ENCODE measurements at regions not wholly inside any gene's neighbourhood (a gene's known extent, or its start where the extent isn't known, plus 50 kb on each side); places are given as distances from the start of the nearest gene placed in this dataset.

DNA sequence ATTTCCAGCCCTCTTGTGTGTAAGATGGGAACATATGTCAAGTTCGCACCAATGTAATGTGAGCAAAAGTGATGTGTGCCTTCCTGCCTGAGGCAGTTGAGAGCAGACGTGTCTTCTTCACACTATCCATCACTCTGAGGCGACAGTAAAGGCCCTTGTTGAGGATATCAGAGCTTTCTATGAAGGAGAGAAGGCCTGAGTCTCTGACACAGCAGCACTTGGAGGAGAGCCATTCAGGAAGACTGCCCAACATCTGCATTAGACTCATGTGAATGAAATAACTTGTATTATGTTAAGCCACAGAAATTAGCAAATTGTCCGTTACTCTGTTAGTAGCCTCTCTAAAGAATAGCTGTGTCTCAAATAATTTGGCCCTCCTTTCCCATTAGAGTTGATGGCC, 108.8 kb upstream of the CCDC54 start:
- TF ChIP-seq PPARA (CRISPR knock-in tag; IDR thresholded peaks at IDR 0.05; ENCODE audit: borderline replicate concordance) (no peak), BACH2 (CRISPR knock-in tag; IDR thresholded peaks at IDR 0.05; ENCODE audit: borderline replicate concordance) (no peak), CSDC2 (CRISPR knock-in tag; IDR thresholded peaks at IDR 0.05) (no peak), ISL1 (CRISPR knock-in tag; IDR thresholded peaks at IDR 0.05) (no peak), ZFP30 (CRISPR knock-in tag; IDR thresholded peaks at IDR 0.05) (no peak), TOX (CRISPR knock-in tag; IDR thresholded peaks at IDR 0.05; ENCODE audit: borderline replicate concordance) (no peak), ZC3H10 (CRISPR knock-in tag; IDR thresholded peaks at IDR 0.05) (no peak), ZNF70 (CRISPR knock-in tag; IDR thresholded peaks at IDR 0.05) (no peak), ZFP3 (CRISPR knock-in tag; IDR thresholded peaks at IDR 0.05) (no peak), TCF4 (CRISPR knock-in tag; IDR thresholded peaks at IDR 0.05; ENCODE audit: borderline replicate concordance) (no peak), ZNF8 (CRISPR knock-in tag; IDR thresholded peaks at IDR 0.05) (no peak), ESRRG (CRISPR knock-in tag; IDR thresholded peaks at IDR 0.05) (no peak), ARNTL (CRISPR knock-in tag; IDR thresholded peaks at IDR 0.05; ENCODE audit: borderline replicate concordance, low read depth) (no peak)
- TF ChIP-seq, protein P1, sequence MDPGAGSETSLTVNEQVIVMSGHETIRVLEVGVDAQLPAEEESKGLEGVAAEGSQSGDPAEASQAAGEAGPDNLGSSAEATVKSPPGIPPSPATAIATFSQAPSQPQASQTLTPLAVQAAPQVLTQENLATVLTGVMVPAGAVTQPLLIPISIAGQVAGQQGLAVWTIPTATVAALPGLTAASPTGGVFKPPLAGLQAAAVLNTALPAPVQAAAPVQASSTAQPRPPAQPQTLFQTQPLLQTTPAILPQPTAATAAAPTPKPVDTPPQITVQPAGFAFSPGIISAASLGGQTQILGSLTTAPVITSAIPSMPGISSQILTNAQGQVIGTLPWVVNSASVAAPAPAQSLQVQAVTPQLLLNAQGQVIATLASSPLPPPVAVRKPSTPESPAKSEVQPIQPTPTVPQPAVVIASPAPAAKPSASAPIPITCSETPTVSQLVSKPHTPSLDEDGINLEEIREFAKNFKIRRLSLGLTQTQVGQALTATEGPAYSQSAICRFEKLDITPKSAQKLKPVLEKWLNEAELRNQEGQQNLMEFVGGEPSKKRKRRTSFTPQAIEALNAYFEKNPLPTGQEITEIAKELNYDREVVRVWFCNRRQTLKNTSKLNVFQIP (CRISPR knock-in tag; IDR thresholded peaks at IDR 0.05; ENCODE audit: borderline replicate concordance, low read depth) = no peak
- TF ChIP-seq, protein P2, sequence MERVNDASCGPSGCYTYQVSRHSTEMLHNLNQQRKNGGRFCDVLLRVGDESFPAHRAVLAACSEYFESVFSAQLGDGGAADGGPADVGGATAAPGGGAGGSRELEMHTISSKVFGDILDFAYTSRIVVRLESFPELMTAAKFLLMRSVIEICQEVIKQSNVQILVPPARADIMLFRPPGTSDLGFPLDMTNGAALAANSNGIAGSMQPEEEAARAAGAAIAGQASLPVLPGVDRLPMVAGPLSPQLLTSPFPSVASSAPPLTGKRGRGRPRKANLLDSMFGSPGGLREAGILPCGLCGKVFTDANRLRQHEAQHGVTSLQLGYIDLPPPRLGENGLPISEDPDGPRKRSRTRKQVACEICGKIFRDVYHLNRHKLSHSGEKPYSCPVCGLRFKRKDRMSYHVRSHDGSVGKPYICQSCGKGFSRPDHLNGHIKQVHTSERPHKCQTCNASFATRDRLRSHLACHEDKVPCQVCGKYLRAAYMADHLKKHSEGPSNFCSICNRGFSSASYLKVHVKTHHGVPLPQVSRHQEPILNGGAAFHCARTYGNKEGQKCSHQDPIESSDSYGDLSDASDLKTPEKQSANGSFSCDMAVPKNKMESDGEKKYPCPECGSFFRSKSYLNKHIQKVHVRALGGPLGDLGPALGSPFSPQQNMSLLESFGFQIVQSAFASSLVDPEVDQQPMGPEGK (CRISPR knock-in tag; IDR thresholded peaks at IDR 0.05; ENCODE audit: borderline replicate concordance) = no peak
- TF ChIP-seq, protein P3, sequence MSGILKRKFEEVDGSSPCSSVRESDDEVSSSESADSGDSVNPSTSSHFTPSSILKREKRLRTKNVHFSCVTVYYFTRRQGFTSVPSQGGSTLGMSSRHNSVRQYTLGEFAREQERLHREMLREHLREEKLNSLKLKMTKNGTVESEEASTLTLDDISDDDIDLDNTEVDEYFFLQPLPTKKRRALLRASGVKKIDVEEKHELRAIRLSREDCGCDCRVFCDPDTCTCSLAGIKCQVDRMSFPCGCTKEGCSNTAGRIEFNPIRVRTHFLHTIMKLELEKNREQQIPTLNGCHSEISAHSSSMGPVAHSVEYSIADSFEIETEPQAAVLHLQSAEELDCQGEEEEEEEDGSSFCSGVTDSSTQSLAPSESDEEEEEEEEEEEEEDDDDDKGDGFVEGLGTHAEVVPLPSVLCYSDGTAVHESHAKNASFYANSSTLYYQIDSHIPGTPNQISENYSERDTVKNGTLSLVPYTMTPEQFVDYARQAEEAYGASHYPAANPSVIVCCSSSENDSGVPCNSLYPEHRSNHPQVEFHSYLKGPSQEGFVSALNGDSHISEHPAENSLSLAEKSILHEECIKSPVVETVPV (CRISPR knock-in tag; IDR thresholded peaks at IDR 0.05) = no peak
- ATAC-seq = no peak

DNA sequence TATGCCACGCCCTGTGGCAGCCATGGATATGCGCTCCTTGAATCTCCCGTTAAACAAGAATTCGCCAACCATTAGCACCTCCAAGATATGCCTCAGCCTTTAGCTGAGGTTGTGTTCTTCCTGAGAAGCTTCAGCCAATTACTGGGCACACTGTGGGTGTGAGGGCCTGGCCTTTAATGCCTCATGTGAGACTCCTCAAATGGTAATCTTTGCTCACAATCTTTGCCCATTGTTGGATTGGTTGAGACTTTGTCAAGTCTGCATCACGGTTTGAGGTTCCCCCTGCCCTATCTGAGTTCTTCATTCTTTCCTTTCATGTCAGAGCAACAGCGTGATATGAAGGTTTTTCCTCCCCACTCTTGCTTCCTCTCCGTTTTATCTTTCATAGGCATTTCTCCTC, 108.1 kb upstream of the CCDC54 start:
- ATAC-seq = no peak
- no peak for TF ChIP-seq BACH2 (CRISPR knock-in tag; IDR thresholded peaks at IDR 0.05; ENCODE audit: borderline replicate concordance)
- TF ChIP-seq ZNF565 (CRISPR knock-in tag; conservative IDR thresholded peaks at IDR 0.05; ENCODE audit: low read depth) = no peak
- TF ChIP-seq ZC3H10 (CRISPR knock-in tag; IDR thresholded peaks at IDR 0.05) = no peak
- TF ChIP-seq OSR1 (CRISPR knock-in tag; IDR thresholded peaks at IDR 0.05) = no peak
- no peak for TF ChIP-seq SNAI2 (CRISPR knock-in tag; IDR thresholded peaks at IDR 0.05)
- no peak for TF ChIP-seq PPARA (CRISPR knock-in tag; IDR thresholded peaks at IDR 0.05; ENCODE audit: borderline replicate concordance)
- no peak for TF ChIP-seq ARNTL (CRISPR knock-in tag; IDR thresholded peaks at IDR 0.05; ENCODE audit: borderline replicate concordance, low read depth)
- TF ChIP-seq CSDC2 (CRISPR knock-in tag; IDR thresholded peaks at IDR 0.05) = no peak
- no peak for TF ChIP-seq RARB (CRISPR knock-in tag; IDR thresholded peaks at IDR 0.05)
- TF ChIP-seq, protein P1 (CRISPR knock-in tag; IDR thresholded peaks at IDR 0.05; ENCODE audit: borderline replicate concordance, low read depth) = no peak
- TF ChIP-seq ZNF70 (CRISPR knock-in tag; IDR thresholded peaks at IDR 0.05) = no peak
- no peak for TF ChIP-seq ESRRG (CRISPR knock-in tag; IDR thresholded peaks at IDR 0.05)
- TF ChIP-seq, protein P3 (CRISPR knock-in tag; IDR thresholded peaks at IDR 0.05) = no peak
- TF ChIP-seq GLIS3 (CRISPR knock-in tag; IDR thresholded peaks at IDR 0.05) = no peak
- TF ChIP-seq, protein P4, sequence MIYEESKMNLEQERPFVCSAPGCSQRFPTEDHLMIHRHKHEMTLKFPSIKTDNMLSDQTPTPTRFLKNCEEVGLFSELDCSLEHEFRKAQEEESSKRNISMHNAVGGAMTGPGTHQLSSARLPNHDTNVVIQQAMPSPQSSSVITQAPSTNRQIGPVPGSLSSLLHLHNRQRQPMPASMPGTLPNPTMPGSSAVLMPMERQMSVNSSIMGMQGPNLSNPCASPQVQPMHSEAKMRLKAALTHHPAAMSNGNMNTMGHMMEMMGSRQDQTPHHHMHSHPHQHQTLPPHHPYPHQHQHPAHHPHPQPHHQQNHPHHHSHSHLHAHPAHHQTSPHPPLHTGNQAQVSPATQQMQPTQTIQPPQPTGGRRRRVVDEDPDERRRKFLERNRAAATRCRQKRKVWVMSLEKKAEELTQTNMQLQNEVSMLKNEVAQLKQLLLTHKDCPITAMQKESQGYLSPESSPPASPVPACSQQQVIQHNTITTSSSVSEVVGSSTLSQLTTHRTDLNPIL (CRISPR knock-in tag; IDR thresholded peaks at IDR 0.05; ENCODE audit: low read depth) = no peak
- TF ChIP-seq TOX (CRISPR knock-in tag; IDR thresholded peaks at IDR 0.05; ENCODE audit: borderline replicate concordance) = no peak
- no peak for TF ChIP-seq ISL1 (CRISPR knock-in tag; IDR thresholded peaks at IDR 0.05)
- TF ChIP-seq, protein P2 (CRISPR knock-in tag; IDR thresholded peaks at IDR 0.05; ENCODE audit: borderline replicate concordance) = no peak
- TF ChIP-seq, protein P5, sequence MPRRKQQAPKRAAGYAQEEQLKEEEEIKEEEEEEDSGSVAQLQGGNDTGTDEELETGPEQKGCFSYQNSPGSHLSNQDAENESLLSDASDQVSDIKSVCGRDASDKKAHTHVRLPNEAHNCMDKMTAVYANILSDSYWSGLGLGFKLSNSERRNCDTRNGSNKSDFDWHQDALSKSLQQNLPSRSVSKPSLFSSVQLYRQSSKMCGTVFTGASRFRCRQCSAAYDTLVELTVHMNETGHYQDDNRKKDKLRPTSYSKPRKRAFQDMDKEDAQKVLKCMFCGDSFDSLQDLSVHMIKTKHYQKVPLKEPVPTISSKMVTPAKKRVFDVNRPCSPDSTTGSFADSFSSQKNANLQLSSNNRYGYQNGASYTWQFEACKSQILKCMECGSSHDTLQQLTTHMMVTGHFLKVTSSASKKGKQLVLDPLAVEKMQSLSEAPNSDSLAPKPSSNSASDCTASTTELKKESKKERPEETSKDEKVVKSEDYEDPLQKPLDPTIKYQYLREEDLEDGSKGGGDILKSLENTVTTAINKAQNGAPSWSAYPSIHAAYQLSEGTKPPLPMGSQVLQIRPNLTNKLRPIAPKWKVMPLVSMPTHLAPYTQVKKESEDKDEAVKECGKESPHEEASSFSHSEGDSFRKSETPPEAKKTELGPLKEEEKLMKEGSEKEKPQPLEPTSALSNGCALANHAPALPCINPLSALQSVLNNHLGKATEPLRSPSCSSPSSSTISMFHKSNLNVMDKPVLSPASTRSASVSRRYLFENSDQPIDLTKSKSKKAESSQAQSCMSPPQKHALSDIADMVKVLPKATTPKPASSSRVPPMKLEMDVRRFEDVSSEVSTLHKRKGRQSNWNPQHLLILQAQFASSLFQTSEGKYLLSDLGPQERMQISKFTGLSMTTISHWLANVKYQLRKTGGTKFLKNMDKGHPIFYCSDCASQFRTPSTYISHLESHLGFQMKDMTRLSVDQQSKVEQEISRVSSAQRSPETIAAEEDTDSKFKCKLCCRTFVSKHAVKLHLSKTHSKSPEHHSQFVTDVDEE (CRISPR knock-in tag; IDR thresholded peaks at IDR 0.05) = no peak

Data from SK-N-SH treated with all-trans-retinoic acid at 6 μM for 48 hours (cell line).